Adrenal gland (tissue), 5 donors: ENCODE measurements at regions not wholly inside any gene's neighbourhood (a gene's known extent, or its start where the extent isn't known, plus 50 kb on each side); places are given as distances from the start of the nearest gene placed in this dataset.

Experiments used
- POLR2A ChIP-seq, 2 donors: fragments of 450-650 bp; IDR thresholded peaks; one replicate each; pipeline ENCODE4 v1.6.1; 2017; ENCODE audit warnings: antibody characterized with exemption in 2 of 2, mild to moderate bottlenecking in 2 of 2, moderate library complexity in 1 of 2
- TF ChIP-seq, protein P1 (sequence below), 6 experiments: fragments of 450-650 bp in 4 of 6; fragments of 200-600 bp in 2 of 6; sonication (generic) in 1 of 6; IDR thresholded peaks; 1 replicate in 5 of 6; 2 replicates in 1 of 6; pipeline versions ENCODE4 v1.5.1 to v1.8.0; 2016 to 2021; ENCODE audit warnings: antibody characterized with exemption in 6 of 6, mild to moderate bottlenecking in 2 of 6, moderate library complexity in 1 of 6
- donor health status: DM: no; HTN: no; CAD: no.

DNA sequence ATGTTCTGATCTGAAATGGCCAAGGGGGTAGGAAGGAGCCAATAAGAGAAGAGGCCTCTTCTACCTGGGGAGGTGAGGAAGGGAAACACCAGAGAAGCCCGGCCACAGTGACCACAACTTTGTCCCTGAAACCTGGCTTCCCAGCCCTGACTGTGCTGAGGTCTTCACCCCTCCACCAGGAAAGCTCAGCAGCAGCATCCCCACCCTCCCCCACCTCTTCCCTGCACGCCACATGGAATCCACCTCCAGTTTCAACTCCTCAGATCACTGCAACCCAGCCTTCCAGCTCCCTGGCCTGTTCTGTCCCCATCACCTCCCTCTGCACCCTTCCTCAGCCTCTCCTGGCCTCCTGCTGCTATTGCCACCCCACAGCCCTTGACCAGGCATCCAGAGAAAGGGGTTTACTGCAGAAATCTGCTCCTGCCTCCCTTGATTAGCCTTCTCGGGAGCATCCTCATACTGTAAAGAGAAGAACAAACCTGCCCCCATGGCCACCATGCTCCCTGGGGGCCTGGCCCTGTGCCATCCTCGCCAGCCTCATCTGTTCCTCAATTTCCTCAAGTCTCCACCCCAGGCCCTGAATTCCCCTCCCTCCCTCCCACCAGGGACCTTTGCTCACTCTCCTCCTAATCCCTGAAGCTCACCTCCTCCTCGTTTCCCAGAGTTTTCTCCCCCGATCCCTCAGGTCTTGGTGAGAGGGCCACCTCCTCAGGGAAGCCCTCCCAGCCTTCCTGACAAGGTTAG, 450.9 kb downstream of the MATN1 start:
- TF ChIP-seq, protein P1, sequence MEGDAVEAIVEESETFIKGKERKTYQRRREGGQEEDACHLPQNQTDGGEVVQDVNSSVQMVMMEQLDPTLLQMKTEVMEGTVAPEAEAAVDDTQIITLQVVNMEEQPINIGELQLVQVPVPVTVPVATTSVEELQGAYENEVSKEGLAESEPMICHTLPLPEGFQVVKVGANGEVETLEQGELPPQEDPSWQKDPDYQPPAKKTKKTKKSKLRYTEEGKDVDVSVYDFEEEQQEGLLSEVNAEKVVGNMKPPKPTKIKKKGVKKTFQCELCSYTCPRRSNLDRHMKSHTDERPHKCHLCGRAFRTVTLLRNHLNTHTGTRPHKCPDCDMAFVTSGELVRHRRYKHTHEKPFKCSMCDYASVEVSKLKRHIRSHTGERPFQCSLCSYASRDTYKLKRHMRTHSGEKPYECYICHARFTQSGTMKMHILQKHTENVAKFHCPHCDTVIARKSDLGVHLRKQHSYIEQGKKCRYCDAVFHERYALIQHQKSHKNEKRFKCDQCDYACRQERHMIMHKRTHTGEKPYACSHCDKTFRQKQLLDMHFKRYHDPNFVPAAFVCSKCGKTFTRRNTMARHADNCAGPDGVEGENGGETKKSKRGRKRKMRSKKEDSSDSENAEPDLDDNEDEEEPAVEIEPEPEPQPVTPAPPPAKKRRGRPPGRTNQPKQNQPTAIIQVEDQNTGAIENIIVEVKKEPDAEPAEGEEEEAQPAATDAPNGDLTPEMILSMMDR (IDR thresholded peaks at IDR 0.05), result no peak
- TF ChIP-seq POLR2A (IDR thresholded peaks at IDR 0.05), result no peak
